Memory B cell (primary cell): ENCODE measurements at regions not wholly inside any gene's neighbourhood (a gene's known extent, or its start where the extent isn't known, plus 50 kb on each side); places are given as distances from the start of the nearest gene placed in this dataset.

Source experiments
- ATAC-seq: fragments of 150-1000 bp; cut with Tn5 transposase; 2 replicates; pipeline ENCODE4 v1.10.0; 2021; ENCODE audit warnings: low read depth, mild to moderate bottlenecking, moderate library complexity
- DNase-seq, 2 donors: peaks; one replicate each; pipeline ENCODE4 v3.0.0; 2022; ENCODE audit warnings: low spot score in 2 of 2
- H3K27ac Mint-ChIP-seq: one replicate; pipeline ENCODE4 v1.8.0; 2022; ENCODE audit warnings: mild to moderate bottlenecking, moderate library complexity, mixed read lengths
- H3K27me3 Mint-ChIP-seq: one replicate; pipeline ENCODE4 v1.8.0; 2022; ENCODE audit warnings: mixed read lengths
- H3K36me3 Mint-ChIP-seq: one replicate; pipeline ENCODE4 v1.8.0; 2022; ENCODE audit warnings: mild to moderate bottlenecking, mixed read lengths
- H3K4me1 Mint-ChIP-seq: one replicate; pipeline ENCODE4 v1.8.0; 2022; ENCODE audit warnings: mixed read lengths
- H3K4me3 Mint-ChIP-seq: one replicate; pipeline ENCODE4 v1.8.0; 2022; ENCODE audit warnings: mild to moderate bottlenecking, moderate library complexity, mixed read lengths
- H3K9me3 Mint-ChIP-seq: one replicate; pipeline ENCODE4 v1.8.0; 2022; ENCODE audit warnings: mixed read lengths

DNA sequence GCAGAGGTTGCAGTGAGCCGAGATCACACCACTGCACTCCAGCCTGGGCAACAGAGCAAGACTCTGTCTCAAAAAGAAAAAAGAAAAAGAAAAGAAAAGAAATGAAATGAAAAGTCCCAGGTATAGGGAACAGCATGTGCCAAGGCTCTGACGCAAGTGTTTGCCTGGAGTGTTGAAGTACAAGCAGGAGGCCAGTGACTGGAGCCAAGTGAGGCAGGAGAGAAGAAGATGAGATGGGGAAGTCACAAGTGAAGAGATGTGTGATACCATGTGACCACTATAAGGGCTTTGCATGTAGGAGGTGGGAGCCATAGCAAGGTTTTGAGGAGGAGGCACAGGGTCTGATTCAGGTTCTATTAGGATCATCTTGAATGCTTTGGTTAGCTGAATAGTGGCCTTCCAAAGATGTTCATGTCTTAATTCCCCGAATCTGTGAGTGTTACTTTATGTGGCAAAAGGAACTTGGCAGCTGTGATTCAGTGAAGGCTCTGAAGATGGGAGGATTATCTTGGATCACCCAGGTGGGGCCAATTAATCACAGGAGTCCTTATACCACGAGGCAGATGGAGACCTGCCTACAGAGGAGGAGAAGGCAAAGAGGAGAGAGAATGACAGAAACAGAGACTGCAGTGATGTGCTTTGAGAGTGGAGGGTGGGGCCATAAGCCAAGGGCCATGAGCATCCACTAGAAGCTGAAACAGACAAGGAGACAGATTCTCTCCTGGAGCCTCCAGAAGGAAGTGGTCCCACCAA lies 91.1 kb upstream of the PTPN1 start:
- H3K9me3 Mint-ChIP-seq: no peaks in the 10 kb centered on the region
- no peak for DNase-seq
- H3K27me3 Mint-ChIP-seq: peaks cover 10% of the 10 kb centered on the region
- H3K4me3 Mint-ChIP-seq: no peak overlapping the region
- H3K36me3 Mint-ChIP-seq: peaks cover 3% of the 10 kb centered on the region
- peaks cover 3% of the 10 kb centered on the region for H3K4me1 Mint-ChIP-seq
- ATAC-seq: no peak
- no peak overlapping the region for H3K27ac Mint-ChIP-seq

DNA sequence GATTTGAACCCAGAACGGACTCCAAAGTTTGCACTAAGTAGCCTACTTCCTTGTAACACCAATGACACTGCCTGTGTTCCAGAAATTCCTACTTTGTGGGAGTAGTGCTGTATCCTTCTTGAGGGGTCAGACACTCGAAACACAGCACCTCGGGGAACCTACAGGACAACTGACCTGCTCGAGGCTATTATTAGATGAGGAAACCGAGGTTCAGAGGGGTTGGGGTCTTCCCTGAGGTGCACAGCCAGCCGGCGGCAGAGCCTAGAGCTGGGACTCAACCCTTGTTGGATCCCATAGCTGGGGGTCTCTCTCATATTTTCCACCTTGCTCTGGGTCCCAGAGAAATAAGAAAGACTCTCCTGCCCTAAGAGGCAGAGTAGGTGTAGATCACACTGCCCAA lies 89.8 kb upstream of the PTPN1 start:
- Mint-ChIP-seq H3K36me3 (peaks cover 3% of the 10 kb centered on the region), H3K4me1 (peaks cover 3% of the 10 kb centered on the region), H3K27me3 (peaks cover 8% of the 10 kb centered on the region), H3K27ac (no peak overlapping the region), H3K9me3 (no peaks in the 10 kb centered on the region), H3K4me3 (no peak overlapping the region)
- ATAC-seq: no peak
- DNase-seq: no peak

DNA sequence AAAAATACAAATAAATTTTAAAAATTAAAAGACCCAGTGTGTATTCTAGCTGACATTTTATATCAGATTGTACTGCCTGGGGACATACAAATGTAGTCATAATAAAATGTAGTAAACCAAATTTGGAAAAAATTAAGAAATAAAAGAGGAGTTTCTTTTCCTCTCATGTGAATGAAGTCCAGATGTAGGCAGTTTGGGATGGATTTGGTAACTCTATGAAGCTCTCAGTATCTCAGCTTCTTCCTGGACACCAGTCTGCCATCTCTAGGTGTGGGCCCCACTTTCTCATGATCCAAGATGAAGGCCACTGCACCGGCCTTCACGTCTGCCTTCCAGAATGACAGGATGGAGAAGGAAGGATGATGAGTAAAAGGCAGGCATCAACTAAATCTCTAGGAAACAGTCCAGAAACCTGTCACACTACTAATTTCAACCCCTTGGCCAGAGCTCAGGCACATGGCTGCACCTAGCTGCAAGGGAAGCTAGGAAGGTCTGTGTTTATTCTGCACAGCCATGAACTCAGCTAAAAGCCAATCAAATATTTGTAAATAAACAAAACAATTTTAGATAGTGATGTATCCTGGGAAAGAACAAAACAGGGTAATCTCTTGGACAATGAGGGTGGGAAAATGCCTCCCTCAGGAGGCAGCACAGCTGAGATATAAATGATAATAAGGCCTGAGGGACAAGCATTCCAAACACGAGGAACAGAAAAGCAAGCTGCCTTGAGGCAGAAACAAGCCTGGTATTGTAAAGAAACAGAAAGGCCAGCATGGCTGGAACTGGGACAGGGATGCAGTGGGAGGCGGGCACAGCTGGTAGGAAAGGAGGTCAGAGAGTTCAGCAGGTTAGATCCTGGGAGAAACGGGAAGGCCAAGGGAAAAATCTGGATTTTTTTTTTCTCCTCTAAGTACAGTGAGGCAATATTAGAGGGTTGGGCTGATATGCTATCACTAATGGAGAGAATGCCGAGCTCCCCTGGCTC lies 88.5 kb upstream of the PTPN1 start:
- Mint-ChIP-seq H3K4me3 (no peak overlapping the region), H3K27me3 (peaks cover 5% of the 10 kb centered on the region), H3K9me3 (no peaks in the 10 kb centered on the region), H3K4me1 (peaks cover 3% of the 10 kb centered on the region), H3K36me3 (no peaks in the 10 kb centered on the region), H3K27ac (no peak overlapping the region)
- DNase-seq (no peak), ATAC-seq (no peak)

DNA sequence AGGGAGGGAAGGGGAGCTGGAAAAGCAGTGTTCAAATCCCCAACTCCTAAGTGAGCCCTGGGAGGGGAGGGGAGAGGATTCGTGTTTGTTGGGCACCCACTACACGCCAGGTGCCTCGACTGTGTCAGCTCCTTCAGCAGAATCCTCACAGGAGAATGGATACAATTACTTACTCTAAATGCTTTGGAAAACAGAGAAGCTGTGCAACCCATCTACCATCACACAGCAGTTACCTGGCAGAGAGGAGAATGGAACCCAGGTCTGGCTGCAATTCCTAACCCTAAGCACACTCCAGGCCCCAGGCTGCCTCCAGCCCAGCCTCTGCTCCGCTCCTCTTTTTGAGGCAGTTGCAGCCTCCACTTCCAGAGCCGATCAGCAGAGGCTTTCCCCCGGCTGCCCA lies 86.4 kb upstream of the PTPN1 start:
- H3K4me3 Mint-ChIP-seq: no peak overlapping the region
- peaks cover 10% of the 10 kb centered on the region for H3K27me3 Mint-ChIP-seq
- no peaks in the 10 kb centered on the region for H3K9me3 Mint-ChIP-seq
- peaks cover 5% of the 10 kb centered on the region for H3K4me1 Mint-ChIP-seq
- ATAC-seq: no peak
- DNase-seq: no peak
- H3K36me3 Mint-ChIP-seq: no peaks in the 10 kb centered on the region
- no peak overlapping the region for H3K27ac Mint-ChIP-seq

DNA sequence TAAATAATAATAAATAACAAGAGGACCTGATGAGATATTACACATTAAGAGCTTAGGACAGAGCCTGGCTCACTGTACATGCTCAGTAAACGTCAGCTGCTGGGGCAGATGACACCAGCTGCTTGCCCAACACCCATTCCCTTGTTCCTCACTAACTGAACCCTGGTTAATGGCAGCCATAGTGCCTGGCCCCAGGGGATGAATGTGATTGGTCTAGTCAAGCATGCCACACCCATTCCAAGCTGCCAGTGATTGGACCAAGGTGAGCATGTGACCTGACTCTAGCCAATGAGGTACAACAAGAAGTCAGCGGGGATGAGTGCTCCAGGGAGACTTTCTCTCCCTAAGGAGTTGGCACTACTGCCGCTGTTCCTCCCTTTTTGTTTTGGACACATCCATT lies 85.1 kb upstream of the PTPN1 start:
- ATAC-seq: no peak
- peaks cover 6% of the 10 kb centered on the region for H3K27me3 Mint-ChIP-seq

DNA sequence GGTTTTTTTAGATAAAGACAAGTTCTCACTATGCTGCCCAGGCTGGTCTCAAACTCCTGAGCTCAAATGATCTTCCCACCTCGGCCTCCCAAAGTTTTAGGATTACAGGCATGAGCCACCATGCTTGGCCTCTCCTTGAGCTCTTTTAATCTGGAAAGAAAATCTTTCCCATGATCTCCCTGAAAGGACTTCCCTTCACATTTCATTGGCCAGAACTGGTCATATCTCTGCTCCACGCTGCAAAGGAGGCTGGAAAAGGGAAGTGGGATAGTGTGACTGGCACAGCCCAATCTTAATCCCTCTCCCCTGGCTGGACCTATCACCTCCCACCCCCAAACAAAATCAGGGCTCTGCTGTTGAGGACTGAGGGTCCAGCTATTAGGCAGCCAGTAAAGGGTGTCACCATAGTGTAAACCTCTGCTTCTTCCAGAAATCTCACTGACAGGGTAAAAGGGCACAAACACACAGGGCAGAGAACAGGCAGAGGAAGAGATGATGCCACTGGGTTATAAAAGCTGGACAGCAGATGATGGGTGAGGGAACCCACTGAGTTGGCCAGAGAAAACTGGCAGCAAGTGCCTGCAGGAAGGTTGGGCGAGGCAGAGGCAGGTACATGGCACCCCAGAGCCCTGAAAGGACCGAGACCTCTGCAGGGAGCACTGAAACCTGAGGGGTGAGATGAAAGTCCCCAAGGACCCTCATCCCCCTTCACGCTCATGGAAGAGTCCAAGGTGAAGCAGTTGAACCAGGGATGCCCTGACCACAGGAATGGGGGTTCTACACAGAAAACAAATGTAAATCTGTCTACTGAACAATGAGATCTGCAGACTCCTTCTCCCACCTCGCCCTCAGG lies 83.1 kb upstream of the PTPN1 start:
- DNase-seq: no peak
- H3K9me3 Mint-ChIP-seq: no peaks in the 10 kb centered on the region
- H3K27me3 Mint-ChIP-seq: peaks cover 11% of the 10 kb centered on the region
- H3K4me1 Mint-ChIP-seq: peaks cover 5% of the 10 kb centered on the region
- ATAC-seq: no peak
- no peak overlapping the region for H3K27ac Mint-ChIP-seq
- H3K36me3 Mint-ChIP-seq: no peaks in the 10 kb centered on the region
- no peak overlapping the region for H3K4me3 Mint-ChIP-seq

More for the DNA sequence above, 85.1 kb upstream of the PTPN1 start:
- H3K9me3 Mint-ChIP-seq: no peaks in the 10 kb centered on the region
- H3K36me3 Mint-ChIP-seq: no peaks in the 10 kb centered on the region
- DNase-seq: no peak
- no peak overlapping the region for H3K27ac Mint-ChIP-seq
- H3K4me3 Mint-ChIP-seq: no peak overlapping the region
- peaks cover 5% of the 10 kb centered on the region for H3K4me1 Mint-ChIP-seq

DNA sequence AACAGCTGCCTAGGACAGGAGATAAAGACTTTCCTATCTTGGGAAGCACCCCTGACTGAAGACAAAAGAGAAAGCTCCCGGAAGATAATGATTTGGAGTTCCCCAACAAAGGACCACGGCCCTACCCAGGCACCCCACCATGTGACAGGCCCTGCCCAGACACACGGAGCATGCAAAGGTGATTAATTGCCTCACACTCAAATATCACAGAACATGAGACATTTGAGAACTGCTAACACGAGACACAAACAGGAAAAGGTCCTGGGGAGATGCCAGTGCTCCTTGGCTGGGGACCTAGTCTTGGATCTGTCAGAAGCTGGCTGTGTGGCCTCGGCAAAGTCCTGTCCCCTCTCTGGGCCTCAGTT lies 82.5 kb upstream of the PTPN1 start:
- no peaks in the 10 kb centered on the region for H3K9me3 Mint-ChIP-seq
- peaks cover 5% of the 10 kb centered on the region for H3K4me1 Mint-ChIP-seq
- H3K27me3 Mint-ChIP-seq: peaks cover 13% of the 10 kb centered on the region
- DNase-seq (no peak), ATAC-seq (no peak)
- no peak overlapping the region for H3K27ac Mint-ChIP-seq
- H3K36me3 Mint-ChIP-seq: no peaks in the 10 kb centered on the region
- H3K4me3 Mint-ChIP-seq: no peak overlapping the region

DNA sequence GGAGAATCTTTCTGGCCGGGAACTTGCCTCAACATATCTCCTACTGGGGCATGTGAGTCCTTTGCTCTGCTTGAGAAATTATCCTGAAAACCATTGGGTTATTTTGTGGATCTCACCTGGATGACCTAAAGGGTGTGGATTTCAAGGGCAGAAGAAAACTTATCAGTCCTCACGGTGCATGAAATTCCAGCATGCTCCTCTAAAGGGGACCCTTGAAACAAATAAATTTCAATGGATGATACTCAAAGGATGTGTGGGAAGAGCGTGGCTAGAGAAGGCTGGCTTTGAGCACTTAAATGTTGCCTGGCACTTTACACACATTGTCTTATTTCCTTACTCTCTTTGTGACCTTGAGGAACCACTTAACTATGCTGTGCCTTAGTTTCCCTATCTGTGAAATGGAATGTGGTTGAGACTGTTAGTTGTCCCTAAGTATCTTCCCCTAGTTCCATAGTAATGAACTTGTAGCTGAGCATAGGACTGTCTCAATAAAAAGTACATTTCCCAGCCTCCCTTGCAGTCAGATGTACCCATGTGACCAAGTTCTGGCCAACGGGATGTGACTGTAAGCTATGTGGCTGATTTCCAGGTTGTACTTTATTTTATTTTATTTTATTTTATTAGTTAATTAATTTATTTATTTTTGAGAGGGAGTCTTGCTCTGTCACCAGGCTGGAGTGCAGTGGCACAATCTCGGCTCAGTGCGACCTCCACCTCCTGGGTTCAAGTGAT lies 81.9 kb upstream of the PTPN1 start:
- Mint-ChIP-seq H3K27ac (no peak overlapping the region), H3K27me3 (peaks cover 15% of the 10 kb centered on the region), H3K9me3 (no peaks in the 10 kb centered on the region), H3K4me1 (peaks cover 5% of the 10 kb centered on the region), H3K4me3 (no peak overlapping the region), H3K36me3 (no peaks in the 10 kb centered on the region)
- DNase-seq (no peak), ATAC-seq (no peak)

DNA sequence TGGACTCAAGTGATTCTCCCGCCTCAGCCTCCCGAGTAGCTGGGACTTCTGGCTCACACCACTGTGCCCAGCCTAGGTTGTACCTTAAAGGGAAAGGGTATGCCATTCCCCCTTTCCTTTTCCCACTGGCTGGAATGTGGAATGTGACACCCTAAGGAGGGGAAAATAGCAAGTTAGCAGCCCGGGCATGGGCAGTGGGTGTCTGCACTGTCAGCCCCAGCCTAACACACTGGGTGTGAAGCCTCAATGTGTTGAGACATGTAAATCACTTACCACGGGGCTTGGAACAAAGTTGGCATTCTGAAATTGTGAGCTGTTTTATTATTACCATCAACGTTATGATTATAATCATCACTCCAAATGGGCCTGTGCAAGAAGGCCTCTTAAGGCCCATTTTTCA lies 80.8 kb upstream of the PTPN1 start:
- Mint-ChIP-seq H3K9me3 (no peaks in the 10 kb centered on the region), H3K4me1 (peaks cover 2% of the 10 kb centered on the region), H3K27ac (no peak overlapping the region), H3K4me3 (no peak overlapping the region), H3K27me3 (peaks cover 15% of the 10 kb centered on the region), H3K36me3 (no peaks in the 10 kb centered on the region)
- DNase-seq (no peak), ATAC-seq (no peak)

DNA sequence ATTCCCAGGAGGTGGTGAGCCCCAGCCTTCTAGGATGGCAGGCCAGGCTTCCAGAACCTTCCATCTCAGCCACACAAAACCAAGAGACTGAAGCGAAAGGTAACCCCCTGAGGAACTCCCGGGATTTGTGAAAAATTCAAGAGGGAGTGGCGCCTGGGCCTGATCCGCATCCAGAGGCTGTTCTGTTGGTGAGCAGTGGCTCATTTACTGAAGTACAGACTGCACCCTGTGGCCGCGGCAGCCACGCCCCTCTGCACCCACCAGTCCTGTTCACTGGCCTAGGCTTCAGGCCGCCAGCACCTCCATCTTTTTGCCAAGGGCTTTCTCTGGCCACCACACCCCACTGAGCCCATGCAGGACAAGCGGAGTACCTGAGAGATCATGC lies 79.1 kb upstream of the PTPN1 start:
- Mint-ChIP-seq H3K9me3 (no peaks in the 10 kb centered on the region), H3K4me3 (no peak overlapping the region), H3K4me1 (peaks cover 2% of the 10 kb centered on the region), H3K27ac (no peak overlapping the region), H3K36me3 (no peaks in the 10 kb centered on the region), H3K27me3 (peaks cover 15% of the 10 kb centered on the region)
- ATAC-seq: no peak
- no peak for DNase-seq

DNA sequence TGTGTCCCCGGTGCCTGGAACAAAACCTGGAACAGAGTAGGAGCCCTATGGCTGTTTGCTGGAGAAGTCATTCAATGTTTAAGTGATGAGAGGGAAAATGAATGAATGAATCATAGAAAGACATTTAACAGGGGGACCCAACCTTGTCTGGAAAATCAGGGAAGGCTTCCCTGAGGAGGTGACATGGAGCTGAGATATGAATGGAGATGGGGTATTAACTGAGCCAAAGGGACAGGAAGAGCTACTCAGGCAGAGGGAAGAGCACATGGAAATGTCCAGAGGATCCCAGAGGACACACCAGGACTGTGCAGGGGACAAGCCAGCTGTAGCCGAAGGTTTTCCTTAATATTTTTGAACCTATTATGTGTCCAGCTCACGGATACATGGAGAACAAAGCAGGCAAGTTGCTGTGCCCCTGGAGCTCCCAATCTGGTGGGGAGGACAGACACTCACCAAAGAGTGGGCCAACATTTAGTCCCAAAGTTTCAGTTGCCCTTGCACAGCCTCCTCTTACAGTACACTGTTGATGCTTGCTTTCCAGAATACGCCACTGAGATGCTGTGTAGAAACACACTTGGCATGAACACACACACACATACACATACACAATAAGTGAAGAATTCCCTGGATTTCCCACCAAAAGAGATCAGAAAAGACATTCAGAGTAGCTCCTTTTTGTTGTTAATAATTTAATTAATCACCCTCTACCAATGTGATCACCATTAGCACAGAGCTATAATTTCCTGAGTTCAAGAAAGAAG lies 77.0 kb upstream of the PTPN1 start:
- DNase-seq: no peak
- Mint-ChIP-seq H3K4me3 (no peak overlapping the region), H3K9me3 (no peaks in the 10 kb centered on the region), H3K36me3 (no peaks in the 10 kb centered on the region), H3K27me3 (peaks cover 14% of the 10 kb centered on the region), H3K4me1 (no peaks in the 10 kb centered on the region), H3K27ac (no peak overlapping the region)
- ATAC-seq: no peak

DNA sequence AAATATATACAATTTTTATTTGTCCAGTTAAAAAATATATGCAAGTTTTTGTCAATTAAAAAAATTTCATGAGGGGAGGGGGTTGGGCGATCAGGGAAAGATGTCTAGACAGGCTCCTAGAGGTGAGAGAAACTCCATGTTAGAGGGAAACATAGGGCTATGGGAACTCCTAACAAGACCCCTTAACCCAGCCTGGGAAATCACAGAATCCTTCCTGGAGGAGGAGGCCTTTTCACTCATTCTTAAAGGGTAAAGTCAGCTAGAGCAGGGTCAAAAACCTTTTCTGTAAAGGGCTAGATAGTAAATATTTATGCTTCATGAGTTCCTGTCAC lies 75.9 kb upstream of the PTPN1 start:
- Mint-ChIP-seq H3K4me1 (no peaks in the 10 kb centered on the region), H3K27me3 (peaks cover 14% of the 10 kb centered on the region), H3K36me3 (no peaks in the 10 kb centered on the region), H3K27ac (no peak overlapping the region), H3K9me3 (no peaks in the 10 kb centered on the region), H3K4me3 (no peak overlapping the region)
- DNase-seq (no peak), ATAC-seq (no peak)
